Inferior parietal cortex (tissue), 1 donor: ENCODE measurements at regions not wholly inside any gene's neighbourhood (a gene's known extent, or its start where the extent isn't known, plus 50 kb on each side); places are given as distances from the start of the nearest gene placed in this dataset.
A peak's percentile ranks its signal among the peaks of the same experiment; 100 is the strongest.
"Not testable (repeated sequence)": the region's sequence is repeated elsewhere in the genome, so short reads cannot be mapped to it uniquely, and the experiment has no call there.

Source experiments
- DNase-seq: peaks from one replicate; pipeline ENCODE4 v3.0.0-alpha.2; 2016; ENCODE audit errors: extremely low spot score

- no peak for DNase-seq
Observed at GRCh38 chr4:116126794-116127193, 958.6 kb downstream of the TRAM1L1 start.

DNA sequence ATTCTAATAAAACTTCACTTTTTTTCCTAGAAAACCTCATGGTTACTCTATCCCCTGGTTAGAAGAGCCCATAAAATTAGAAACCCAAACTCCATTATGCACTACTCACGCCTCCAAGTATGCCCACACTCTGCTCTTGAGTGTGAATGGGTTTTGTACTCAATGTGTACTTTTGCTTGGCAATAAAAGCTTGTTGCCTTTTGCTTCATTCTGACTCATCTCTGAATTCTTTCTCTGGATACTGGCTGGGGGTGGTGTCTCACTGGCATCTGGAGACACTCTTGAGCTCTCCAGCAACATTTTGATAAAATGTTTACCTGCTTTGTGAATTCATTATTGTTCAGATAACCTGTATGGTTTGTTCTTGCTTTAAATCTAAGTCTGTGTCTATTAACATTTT lies 963.3 kb downstream of the TRAM1L1 start:
- peak; percentile 13 for DNase-seq

- DNase-seq = no peak
Observed at GRCh38 chr4:116118221-116118620, 967.2 kb downstream of the TRAM1L1 start.

- DNase-seq = not testable (repeated sequence)
Observed at GRCh38 chr4:116112861-116113260, 972.5 kb downstream of the TRAM1L1 start.

GRCh38 chr4:116110713-116111112 lies 974.7 kb downstream of the TRAM1L1 start:
- no peak for DNase-seq

- DNase-seq = no peak
Observed at GRCh38 chr4:116108606-116109005, 976.8 kb downstream of the TRAM1L1 start.

DNA sequence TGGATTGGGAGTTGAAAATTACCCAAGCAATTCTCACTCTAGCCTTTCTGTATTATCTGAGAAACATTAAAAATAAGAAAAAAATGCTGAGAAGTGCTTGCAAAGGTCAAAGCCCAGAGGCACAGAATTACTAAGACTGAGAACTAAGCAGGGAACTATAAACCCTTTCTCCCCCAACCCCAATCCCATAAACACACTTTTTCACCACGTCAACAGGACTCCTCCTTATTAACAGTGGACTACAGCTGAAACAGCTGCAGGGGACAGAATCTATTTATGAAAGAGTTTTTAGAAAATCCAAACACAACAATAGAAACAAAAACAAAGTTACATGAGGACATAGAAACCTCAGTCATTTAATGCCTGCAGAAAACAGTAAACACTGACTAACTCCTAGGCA lies 984.1 kb downstream of the TRAM1L1 start:
- no peak for DNase-seq

DNA sequence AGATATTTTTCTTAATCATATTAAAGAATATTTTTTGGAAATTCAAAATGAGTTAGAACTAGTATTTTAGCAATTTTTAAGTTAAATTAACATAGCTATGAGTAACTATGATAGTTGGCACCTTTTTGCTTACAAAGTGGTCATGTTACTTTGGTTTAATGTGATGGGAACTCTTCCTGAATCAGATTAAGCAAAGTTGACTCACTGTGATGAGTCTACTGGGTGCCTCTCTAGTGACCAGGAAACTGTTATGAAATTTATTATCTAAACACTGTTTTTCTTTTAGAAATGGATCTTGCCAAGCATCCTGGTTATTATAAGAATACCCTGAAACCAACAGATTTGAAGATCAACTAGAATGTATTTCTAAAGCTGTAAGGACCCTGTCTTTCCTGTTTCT lies 985.8 kb downstream of the TRAM1L1 start:
- no peak for DNase-seq

- not testable (repeated sequence) for DNase-seq
Observed at GRCh38 chr4:116097353-116097752, 983.9 kb upstream of the NDST4 start.

DNA sequence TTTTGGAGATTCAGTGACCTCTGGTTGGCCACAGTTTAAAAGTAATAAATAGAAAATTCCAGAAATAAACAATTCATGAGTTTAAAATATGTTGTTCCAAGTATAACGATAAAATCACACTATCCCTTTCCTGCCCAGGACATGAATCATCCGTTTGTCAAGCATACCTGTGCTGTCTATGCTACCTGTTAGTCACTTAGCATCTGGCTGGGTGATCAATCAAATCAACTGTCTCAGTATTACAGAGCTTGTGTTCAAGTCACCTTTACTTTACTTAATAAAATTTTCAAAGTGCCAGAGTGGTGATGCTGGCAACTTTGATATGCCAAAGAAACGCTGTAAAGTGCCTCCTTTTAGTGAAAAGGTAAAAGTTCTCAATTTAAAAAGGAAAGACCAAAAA lies 979.5 kb upstream of the NDST4 start:
- no peak for DNase-seq

DNA sequence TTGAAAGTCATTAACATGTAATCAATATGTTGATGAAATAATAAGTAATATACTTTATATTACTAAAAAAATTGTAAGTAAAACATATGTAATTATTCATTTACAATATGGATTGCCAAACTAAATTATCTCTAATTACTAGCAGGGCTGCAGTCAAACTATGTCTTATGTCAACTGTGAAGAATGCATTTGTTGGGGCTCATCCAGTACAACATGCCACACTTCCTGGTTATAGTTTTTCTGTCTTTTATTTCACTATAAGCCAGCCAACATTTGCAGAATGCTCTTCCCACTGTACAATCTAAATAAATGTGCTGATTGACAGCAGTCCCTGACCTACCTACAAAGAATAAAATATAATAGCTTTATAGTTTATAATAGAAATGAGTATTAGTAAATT lies 975.4 kb upstream of the NDST4 start:
- DNase-seq = no peak

GRCh38 chr4:116082808-116083366 lies 969.5 kb upstream of the NDST4 start:
- no peak for DNase-seq

GRCh38 chr4:116073051-116073450 lies 959.6 kb upstream of the NDST4 start:
- no peak for DNase-seq

GRCh38 chr4:116070283-116070682 lies 956.9 kb upstream of the NDST4 start:
- DNase-seq = no peak

- DNase-seq = no peak
Observed at GRCh38 chr4:116066711-116067245, 953.4 kb upstream of the NDST4 start.

DNA sequence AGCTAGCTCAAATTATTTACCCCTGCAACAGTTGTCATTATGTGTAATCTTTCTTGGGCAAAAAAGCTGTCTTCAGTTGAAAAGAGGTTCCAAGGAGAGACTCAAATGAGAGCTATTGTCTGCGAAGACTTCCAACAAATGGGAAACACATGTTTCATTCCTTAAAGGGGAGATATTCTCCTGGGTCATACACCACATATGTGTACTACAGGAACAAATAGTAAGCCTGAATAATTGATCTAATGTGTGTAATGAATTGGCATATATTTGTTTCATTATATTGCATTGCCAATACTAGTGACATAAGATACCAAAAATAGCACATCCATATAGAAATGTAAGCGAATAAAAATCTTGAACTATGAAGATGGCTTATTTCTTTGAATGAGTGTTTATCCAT lies 950.9 kb upstream of the NDST4 start:
- DNase-seq = no peak

DNA sequence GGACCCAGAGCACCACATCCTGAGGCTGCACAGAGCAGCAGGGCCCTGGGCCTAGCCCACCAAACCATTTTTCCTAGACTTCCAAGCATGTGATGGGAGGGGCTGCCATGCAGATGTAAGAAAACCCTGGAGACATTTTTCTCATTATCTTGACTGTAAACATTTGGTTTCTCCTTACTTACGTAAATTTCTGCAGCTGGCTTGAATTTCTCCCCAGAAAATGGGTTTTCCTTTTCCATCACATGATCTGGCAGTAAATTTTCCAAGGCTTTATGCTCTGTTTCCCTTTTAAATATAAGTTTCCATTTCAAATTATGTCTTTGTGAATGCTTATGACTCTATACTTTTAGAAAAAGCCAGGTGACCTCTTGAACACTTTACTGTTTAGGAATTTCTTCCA lies 945.9 kb upstream of the NDST4 start:
- DNase-seq = no peak

DNA sequence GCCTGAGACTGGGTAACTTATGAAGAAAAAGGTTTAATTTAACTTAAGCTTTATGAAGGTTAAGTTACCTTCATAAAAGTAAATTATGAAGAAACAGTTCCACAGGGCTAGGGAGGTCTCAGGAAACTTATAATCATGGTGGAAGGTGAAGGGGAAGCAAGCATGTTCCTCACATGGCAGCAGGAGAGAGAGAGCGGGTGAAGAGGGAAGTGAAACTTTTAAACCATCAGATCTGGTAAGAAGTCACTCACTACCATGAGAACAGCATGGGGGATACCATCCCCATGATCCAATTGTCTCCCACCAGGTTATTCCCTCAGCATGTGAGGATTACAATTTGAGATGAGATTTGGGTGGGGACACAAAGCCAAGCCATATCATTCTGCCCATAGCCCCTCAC lies 944.7 kb upstream of the NDST4 start:
- DNase-seq = no peak

- no peak for DNase-seq
Observed at GRCh38 chr4:116055857-116056827, 942.7 kb upstream of the NDST4 start.

- no peak for DNase-seq
Observed at GRCh38 chr4:116027311-116027710, 913.9 kb upstream of the NDST4 start.

DNA sequence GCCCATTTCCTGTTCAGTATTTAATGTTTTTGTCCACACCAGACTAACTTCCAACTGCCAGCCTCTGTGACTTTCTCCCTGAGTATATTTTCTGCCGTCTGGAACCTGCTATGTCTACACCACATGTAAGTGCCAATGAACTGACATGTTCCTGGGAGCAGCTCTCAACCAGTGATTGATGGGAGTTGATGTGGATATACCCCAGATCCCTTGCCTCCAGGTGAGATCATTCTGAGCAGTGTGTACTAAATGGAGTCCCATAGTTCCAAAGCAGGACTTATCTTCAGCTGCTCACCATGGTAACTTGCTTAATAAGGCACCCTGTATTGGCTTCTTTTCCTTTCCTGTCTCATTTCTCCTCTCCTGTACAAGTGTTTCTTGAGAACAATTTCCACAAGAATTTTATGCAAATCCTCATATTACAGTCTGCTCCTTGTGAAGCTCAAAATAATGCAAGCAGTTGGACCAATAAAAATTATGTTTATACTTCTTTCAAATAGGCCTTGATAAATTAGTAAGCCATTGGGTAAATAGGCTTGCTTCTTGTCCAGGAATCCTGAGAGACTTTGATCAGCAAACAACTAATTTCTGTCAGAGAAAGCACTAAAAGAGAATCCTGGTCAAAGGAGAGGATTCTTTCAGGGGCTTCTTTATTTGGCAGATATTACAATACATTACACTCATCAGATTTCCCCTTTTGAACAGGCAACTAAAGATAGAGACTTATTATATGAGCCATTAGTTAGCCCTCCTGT lies 911.7 kb upstream of the NDST4 start:
- no peak for DNase-seq

- no peak for DNase-seq
Observed at GRCh38 chr4:116023049-116023448, 909.6 kb upstream of the NDST4 start.
